ENCODE measurements at regions not wholly inside any gene's neighbourhood (a gene's known extent, or its start where the extent isn't known, plus 50 kb on each side); places are given as distances from the start of the nearest gene placed in this dataset.

- no peak overlapping the region for H3K23ac ChIP-seq (ENCODE audit: low read depth, low read length)
- no peak overlapping the region for H4K8ac ChIP-seq (ENCODE audit: low read depth in 2 of 2, low read length in 2 of 2)
- H3K14ac ChIP-seq (replicated peaks; ENCODE audit: low read depth, low read length): no peak overlapping the region
- 0 out of 2 replicates have a peak, but pooled peaks cover 2% of the 10 kb centered on the region for H3K27me3 ChIP-seq (ENCODE audit: control insufficient read depth, insufficient read depth, low read length)
- DNase-seq (no peak), ATAC-seq (ENCODE audit: low read depth) (no peak)
- no peaks in the 10 kb centered on the region for H3K9me3 ChIP-seq (ENCODE audit: control insufficient read depth, insufficient read depth, low read length)
- no peaks in the 10 kb centered on the region for H3K4me1 ChIP-seq (ENCODE audit: control insufficient read depth, insufficient read depth, low read length)
- ChIA-PET CTCF (no interaction called here), POLR2A (ENCODE audit: unreplicated experiment) (no interaction called here)
- dilution Hi-C loops (cut with HindIII; ENCODE audit: low sequenced_read_pairs, unreplicated experiment): no loop called here
- no peak overlapping the region for H4K5ac ChIP-seq (ENCODE audit: low read depth, low read length)
- no peaks in the 10 kb centered on the region for H3K79me1 ChIP-seq (ENCODE audit: low read depth in 1 of 2, low read length in 2 of 2)
- BruUV-seq (replicated peaks): no TSS peak
- H3K4me3 ChIP-seq (ENCODE audit: insufficient read depth, low read depth, low read length): no peak overlapping the region
- no peak overlapping the region for H2BK5ac ChIP-seq (ENCODE audit: low read depth, low read length, poor library complexity, severe bottlenecking)
- H3K27ac ChIP-seq (ENCODE audit: insufficient read depth, low read length): no peak overlapping the region
- H4K20me1 ChIP-seq (ENCODE audit: insufficient read depth, low read length): no peaks in the 10 kb centered on the region
- intact Hi-C loops (cut with micrococcal nuclease): no loop called here
- no peak overlapping the region for H2BK120ac ChIP-seq (ENCODE audit: low read depth, low read length)
- no peak overlapping the region for H2BK20ac ChIP-seq (ENCODE audit: low read depth, low read length)
- H3K18ac ChIP-seq (ENCODE audit: low read depth, low read length): no peak overlapping the region
- no peak overlapping the region for H2BK15ac ChIP-seq (ENCODE audit: low read depth, low read length)
- TF ChIP-seq MAFK (IDR thresholded peaks at IDR 0.05; ENCODE audit: low read depth, low read length) (no peak), SMC3 (IDR thresholded peaks at IDR 0.05; ENCODE audit: low read depth, low read length) (no peak), USF2 (IDR thresholded peaks at IDR 0.05; ENCODE audit: low read depth, low read length) (no peak), POLR2A (IDR thresholded peaks at IDR 0.05; ENCODE audit: low read depth, low read length) (no peak), BHLHE40 (IDR thresholded peaks at IDR 0.05; ENCODE audit: low read depth, low read length) (no peak), CTCF (conservative IDR thresholded peaks at IDR 0.05; ENCODE audit: low read depth, low read length) (no peak), RFX5 (IDR thresholded peaks at IDR 0.05; ENCODE audit: low read depth, low read length) (no peak), CEBPB (IDR thresholded peaks at IDR 0.05; ENCODE audit: low read depth, low read length) (no peak), ELK1 (IDR thresholded peaks at IDR 0.05; ENCODE audit: borderline replicate concordance, low read depth, low read length) (no peak), CHD1 (IDR thresholded peaks at IDR 0.05; ENCODE audit: low read depth, low read length) (no peak)
- no peak overlapping the region for H2AFZ ChIP-seq (replicated peaks; ENCODE audit: low read length, poor library complexity)
- H2AK9ac ChIP-seq (replicated peaks; ENCODE audit: low read depth, low read length, poor library complexity): no peak overlapping the region
- no peak overlapping the region for H3K4ac ChIP-seq (ENCODE audit: low read depth, low read length)
- H2AK5ac ChIP-seq (ENCODE audit: low read depth, low read length): no peak overlapping the region
- H3K9ac ChIP-seq (ENCODE audit: low read depth, low read length): no peak overlapping the region
- in situ Hi-C loops (cut with MboI; ENCODE audit: low sequenced_read_pairs): no loop called here
- no peak overlapping the region for H4K91ac ChIP-seq (ENCODE audit: insufficient read depth, low read depth, low read length)
- no peak overlapping the region for H3K56ac ChIP-seq (ENCODE audit: extremely low read depth, insufficient read depth, low read length)
- H3K9me1 ChIP-seq (ENCODE audit: insufficient read depth, low read length): no peaks in the 10 kb centered on the region
- H3K4me2 ChIP-seq (ENCODE audit: low read depth, low read length): no peak overlapping the region
- no peaks in the 10 kb centered on the region for H3K36me3 ChIP-seq (ENCODE audit: control insufficient read depth, insufficient read depth, low read length)
These were observed 95.4 kb upstream of the DAZL start for GRCh38 chr3:16700651-16701050.

Data from IMR-90 (cell line).